CD4-positive, alpha-beta T cell treated with Interleukin-1 beta for 1 hour (primary cell): ENCODE measurements at regions not wholly inside any gene's neighbourhood (a gene's known extent, or its start where the extent isn't known, plus 50 kb on each side); places are given as distances from the start of the nearest gene placed in this dataset.

Source experiments
- DNase-seq, 2 donors: peaks; one replicate each; pipeline ENCODE4 v3.0.0-alpha.2; 2020 to 2022

- DNase-seq = peak in 1 of 2 donors; percentile 3
Observed at GRCh38 chr11:95577716-95578460, 211.7 kb downstream of the FAM76B start.

GRCh38 chr11:95576146-95576845, 213.3 kb downstream of the FAM76B start:
- DNase-seq = no peak

- no peak for DNase-seq
Observed at GRCh38 chr11:95575517-95575916, 214.1 kb downstream of the FAM76B start.

DNA sequence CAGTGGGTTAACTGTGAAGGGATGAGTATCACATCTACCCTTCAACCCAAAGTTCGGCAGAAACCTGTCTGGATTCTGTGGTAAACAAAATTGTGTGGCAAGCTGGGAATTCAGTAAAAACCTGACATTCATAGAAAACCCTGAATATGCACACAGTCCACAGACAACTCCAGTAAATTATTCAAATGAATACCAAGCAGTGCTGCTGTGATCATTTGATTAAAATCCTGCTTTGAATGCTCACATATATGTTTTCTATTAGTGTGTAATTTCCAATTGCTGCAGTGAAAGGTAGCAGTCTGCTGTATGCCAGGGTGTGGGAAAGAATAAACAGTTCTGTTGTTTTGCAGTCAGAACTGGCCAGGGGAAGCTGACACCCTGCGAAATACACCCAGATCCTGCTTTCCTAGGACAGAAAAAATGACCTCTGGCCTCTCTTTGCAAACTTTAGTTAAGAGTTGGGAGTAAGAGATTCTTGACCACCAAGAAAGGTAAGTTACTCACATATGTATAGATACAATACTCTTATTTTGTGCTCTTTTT, 217.8 kb downstream of the FAM76B start:
- DNase-seq = no peak

DNA sequence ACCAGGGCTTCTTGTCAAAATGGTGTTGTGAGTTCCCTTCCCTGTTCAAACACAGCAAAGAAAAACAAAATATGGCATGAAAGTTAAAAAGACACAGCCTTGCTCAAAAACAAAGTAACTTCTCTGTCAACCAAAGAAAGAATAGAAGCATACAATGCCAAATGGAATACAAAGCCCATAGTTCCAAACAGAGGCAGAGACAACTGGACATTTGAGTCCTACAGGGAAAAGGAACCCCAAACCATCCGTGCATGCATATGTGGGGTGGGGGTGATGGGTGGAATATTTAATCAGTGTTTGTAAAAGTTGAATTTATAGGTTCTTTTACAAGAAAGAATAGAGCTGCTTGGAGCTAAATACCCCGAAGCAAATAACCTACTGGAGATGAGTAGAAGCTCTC, 218.7 kb downstream of the FAM76B start:
- DNase-seq = no peak

- DNase-seq = no peak
Observed at GRCh38 chr11:95569207-95569606, 220.4 kb downstream of the FAM76B start.

GRCh38 chr11:95568281-95568680, 221.3 kb downstream of the FAM76B start:
- no peak for DNase-seq

- DNase-seq = no peak
Observed at GRCh38 chr11:95567685-95568084, 221.9 kb downstream of the FAM76B start.

DNA sequence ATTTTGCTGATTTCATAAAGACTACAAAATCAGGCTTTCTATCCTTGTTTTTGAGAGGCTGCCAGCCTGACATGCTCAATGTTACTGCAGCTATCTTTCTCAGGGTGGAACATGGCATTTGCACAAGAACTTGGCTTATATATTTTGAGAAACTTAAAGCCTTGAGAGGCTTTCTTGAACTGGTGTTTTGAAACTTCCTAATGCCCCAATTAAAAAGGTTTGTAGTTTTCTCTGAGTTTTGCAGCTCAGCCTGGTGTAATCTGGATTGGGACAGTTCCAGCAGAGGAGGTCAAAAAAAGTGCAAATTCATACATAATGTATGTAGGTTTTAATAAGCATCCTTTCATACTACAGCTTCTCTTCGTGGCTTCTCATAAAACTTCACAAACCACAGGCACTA, 223.4 kb downstream of the FAM76B start:
- no peak for DNase-seq

DNA sequence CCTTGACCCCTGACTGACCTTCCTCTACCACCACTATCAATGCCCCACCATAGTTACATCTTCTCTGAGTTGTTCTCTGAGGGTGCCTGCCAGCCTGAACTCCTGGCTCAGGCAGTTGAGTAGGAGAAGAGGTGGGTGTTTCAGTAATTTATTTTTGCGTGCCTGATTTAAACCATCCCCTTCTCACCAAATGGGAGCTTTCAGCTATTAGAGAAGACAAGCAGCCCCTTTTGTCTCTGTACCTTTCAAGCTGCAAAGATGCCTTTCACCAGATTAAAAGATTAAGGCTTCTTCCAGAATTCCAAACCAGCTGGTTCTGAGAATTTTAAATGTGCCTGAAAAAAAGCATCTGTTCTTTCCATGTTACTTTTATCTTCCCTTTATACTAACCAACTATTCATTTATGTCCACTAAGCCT, 223.8 kb downstream of the FAM76B start:
- DNase-seq = no peak

GRCh38 chr11:95563859-95564258, 225.7 kb downstream of the FAM76B start:
- DNase-seq = no peak

DNA sequence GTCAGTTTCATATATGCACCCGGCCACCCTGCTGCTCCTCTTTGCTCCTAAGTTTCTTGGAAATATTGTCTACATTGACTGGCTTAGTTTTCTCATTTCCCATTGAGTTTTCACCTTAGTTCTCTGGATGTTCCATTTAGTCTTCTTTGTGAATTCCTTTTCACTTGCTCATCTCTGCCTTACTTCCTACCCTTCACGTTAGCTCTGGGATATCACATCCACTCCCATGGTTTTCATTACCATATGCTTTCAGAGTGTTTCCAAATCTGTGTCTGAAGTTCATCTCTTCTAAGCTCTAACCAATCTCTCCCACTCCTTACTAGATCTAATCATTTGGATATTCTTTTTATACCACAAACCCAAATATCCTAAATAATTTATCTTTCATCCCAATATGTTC, 226.4 kb downstream of the FAM76B start:
- DNase-seq = no peak

- DNase-seq = no peak
Observed at GRCh38 chr11:95562196-95562921, 227.2 kb downstream of the FAM76B start.

DNA sequence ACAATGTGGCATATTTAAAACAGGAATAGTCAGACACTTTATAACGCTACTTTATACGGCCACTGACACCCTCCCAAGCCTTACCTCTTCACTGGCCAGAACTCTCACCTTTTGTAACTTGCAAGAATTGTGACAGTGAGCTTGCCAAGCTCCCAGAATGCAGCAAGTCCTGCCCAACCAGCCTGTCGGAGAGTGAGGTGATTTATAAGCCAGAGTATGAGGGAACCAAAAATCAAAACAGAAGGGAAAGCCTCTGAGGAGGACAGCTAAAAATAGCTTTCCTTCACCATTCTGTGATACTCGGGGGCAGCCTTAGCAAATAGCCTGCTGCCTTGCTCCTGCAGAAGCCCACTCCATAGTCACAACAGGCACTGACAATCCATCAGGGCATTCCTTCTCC, 229.7 kb downstream of the FAM76B start:
- DNase-seq = no peak

GRCh38 chr11:95557376-95557775, 232.2 kb downstream of the FAM76B start:
- no peak for DNase-seq

- DNase-seq = no peak
Observed at GRCh38 chr11:95556342-95557163, 233.0 kb downstream of the FAM76B start.

- no peak for DNase-seq
Observed at GRCh38 chr11:95556011-95556341, 233.6 kb downstream of the FAM76B start.

GRCh38 chr11:95554911-95555310, 234.7 kb downstream of the FAM76B start:
- no peak for DNase-seq

GRCh38 chr11:95549301-95549700, 240.3 kb downstream of the FAM76B start:
- no peak for DNase-seq

GRCh38 chr11:95548416-95548815, 241.2 kb downstream of the FAM76B start:
- no peak for DNase-seq

- no peak for DNase-seq
Observed at GRCh38 chr11:95547976-95548375, 241.6 kb downstream of the FAM76B start.

DNA sequence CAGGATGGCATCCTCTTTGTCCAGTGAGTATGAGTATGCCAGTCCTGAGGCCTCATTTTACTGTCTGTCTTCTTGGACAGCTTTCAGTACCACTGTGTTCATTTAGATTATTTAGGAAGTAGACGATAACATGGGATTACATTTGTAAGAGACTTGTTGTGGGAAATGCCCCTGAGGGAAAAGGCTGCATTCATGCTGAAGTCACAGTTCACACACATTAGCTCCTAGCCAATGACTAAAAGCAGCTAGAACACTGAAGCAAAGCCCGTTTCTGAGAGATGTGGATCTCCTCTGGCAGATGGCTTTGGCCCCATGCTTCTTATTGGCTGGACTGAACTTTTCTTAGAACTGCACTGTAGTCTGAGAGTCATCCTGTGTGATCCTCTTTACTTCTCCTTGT, 242.4 kb downstream of the FAM76B start:
- no peak for DNase-seq
